ENCODE measurements at regions not wholly inside any gene's neighbourhood (a gene's known extent, or its start where the extent isn't known, plus 50 kb on each side); places are given as distances from the start of the nearest gene placed in this dataset.

DNA sequence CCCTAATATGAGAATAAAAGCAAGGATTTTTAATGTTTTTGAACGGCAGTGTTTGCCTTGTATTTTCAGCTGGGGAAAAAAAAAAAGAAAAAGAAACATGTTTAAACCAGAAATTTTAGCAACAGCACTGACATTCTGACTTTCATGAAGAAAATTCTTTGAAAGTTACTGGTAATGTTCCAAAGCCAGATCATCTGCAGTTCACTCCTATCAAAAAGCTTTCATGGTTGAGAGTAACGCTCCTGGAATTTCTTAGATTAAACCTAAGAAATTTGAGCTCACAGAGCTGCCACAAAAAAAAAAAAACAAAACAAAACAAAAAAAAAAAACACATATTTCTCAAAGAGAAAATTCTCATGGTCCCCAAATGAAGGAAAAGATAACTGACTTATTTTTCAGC lies 1106.7 kb downstream of the EFNB2 start:
- intact Hi-C loops (cut with DNase I, micrococcal nuclease): no loop called here
- H3K9me3 ChIP-seq: no peaks in the 10 kb centered on the region
- TF ChIP-seq, protein P1, sequence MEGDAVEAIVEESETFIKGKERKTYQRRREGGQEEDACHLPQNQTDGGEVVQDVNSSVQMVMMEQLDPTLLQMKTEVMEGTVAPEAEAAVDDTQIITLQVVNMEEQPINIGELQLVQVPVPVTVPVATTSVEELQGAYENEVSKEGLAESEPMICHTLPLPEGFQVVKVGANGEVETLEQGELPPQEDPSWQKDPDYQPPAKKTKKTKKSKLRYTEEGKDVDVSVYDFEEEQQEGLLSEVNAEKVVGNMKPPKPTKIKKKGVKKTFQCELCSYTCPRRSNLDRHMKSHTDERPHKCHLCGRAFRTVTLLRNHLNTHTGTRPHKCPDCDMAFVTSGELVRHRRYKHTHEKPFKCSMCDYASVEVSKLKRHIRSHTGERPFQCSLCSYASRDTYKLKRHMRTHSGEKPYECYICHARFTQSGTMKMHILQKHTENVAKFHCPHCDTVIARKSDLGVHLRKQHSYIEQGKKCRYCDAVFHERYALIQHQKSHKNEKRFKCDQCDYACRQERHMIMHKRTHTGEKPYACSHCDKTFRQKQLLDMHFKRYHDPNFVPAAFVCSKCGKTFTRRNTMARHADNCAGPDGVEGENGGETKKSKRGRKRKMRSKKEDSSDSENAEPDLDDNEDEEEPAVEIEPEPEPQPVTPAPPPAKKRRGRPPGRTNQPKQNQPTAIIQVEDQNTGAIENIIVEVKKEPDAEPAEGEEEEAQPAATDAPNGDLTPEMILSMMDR (IDR thresholded peaks at IDR 0.05): no peak
- ATAC-seq: no peak
- no peak overlapping the region for H3K4me3 ChIP-seq
- H3K36me3 ChIP-seq (ENCODE audit: low read depth): no peaks in the 10 kb centered on the region
- no peaks in the 10 kb centered on the region for H3K4me1 ChIP-seq (ENCODE audit: low read depth)
- DNase-seq: no peak

DNA sequence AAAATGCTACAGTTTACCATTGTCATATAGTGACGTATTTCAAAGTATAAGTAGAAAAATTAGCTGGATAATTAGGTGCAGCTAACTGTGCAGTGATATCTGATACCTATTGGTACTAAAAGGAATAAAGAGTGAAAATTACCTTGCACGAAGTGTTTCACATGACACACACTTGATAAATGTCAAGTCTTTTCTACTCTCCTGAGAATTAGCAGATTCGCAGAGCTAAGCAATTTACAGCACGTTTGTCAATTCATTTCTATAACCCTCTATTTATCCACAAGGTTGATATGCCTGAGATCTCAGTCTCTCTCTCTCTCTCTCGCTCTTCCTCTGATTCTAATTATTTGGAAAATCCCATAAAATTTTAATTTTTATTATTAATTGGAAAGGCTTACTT lies 1109.0 kb downstream of the EFNB2 start:
- DNase-seq: no peak
- no peaks in the 10 kb centered on the region for H3K36me3 ChIP-seq (ENCODE audit: low read depth)
- no peaks in the 10 kb centered on the region for H3K4me1 ChIP-seq (ENCODE audit: low read depth)
- TF ChIP-seq, protein P1 (IDR thresholded peaks at IDR 0.05): no peak
- no peaks in the 10 kb centered on the region for H3K9me3 ChIP-seq
- intact Hi-C loops (cut with DNase I, micrococcal nuclease): no loop called here
- no peak for ATAC-seq
- no peak overlapping the region for H3K4me3 ChIP-seq

DNA sequence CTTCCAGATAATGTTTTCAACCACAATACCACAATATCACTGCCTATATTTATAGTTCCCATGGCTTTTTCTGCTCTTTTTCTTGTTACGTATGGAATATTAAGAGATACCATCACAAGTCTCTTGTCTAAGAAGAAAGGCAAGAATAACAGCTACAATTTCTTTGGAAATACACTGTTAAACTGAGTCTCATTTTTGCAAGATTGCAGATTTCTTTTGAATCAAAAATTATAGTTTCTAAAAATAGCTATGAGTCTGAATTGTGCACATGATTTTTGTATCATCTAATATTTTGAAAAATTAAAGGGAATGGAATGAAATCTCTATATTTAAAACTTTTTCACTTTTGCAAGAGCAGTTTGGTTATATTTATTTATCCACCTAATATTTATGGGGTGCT lies 1120.8 kb downstream of the EFNB2 start:
- H3K9me3 ChIP-seq: no peaks in the 10 kb centered on the region
- no peak overlapping the region for H3K4me3 ChIP-seq
- intact Hi-C loops (cut with DNase I, micrococcal nuclease): no loop called here
- TF ChIP-seq, protein P1 (IDR thresholded peaks at IDR 0.05): no peak
- DNase-seq: no peak
- no peaks in the 10 kb centered on the region for H3K4me1 ChIP-seq (ENCODE audit: low read depth)
- H3K36me3 ChIP-seq (ENCODE audit: low read depth): no peaks in the 10 kb centered on the region
- no peak for ATAC-seq

DNA sequence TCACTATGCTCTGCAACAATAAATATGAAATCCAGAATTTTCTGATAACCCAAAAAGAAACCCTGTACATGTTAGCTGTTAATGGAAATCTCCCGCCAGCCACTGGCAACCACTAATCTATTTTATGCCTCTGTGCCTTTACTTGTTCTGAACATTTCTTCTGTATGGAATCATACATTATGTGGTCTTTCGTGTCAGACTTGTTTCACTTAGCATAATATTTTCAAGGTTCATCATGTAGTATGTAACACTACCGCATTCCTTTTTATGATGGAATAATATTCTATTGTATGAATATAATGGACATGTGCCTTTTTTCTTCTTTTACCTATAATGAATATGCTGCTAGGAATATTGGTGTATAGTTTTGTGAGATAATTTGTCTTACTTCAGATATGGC lies 1123.3 kb downstream of the EFNB2 start:
- intact Hi-C loops (cut with DNase I, micrococcal nuclease): no loop called here
- no peaks in the 10 kb centered on the region for H3K4me1 ChIP-seq (ENCODE audit: low read depth)
- H3K9me3 ChIP-seq: no peaks in the 10 kb centered on the region
- no peak for DNase-seq
- TF ChIP-seq, protein P1 (IDR thresholded peaks at IDR 0.05): no peak
- no peaks in the 10 kb centered on the region for H3K36me3 ChIP-seq (ENCODE audit: low read depth)
- no peak for ATAC-seq
- H3K4me3 ChIP-seq: no peak overlapping the region

DNA sequence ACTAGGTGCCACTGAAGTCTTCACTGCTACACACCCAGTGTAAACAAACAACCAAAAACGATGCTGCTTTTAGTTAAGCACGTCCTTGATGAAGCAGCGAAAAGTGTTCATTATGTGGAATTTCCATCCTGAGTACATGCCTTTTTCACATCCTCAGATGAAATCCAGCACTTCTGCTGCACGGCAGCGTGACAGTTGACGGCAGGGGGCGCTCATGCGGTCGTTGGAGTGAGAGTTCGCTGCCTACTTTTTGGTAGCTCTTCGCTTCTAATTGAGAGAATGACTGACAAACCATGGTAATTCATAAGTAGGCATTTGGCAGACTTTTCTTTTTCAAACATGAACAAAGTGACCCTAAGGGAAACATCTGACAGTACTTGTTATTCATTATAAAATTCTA lies 1124.9 kb downstream of the EFNB2 start:
- intact Hi-C loops (cut with DNase I, micrococcal nuclease): no loop called here

More for the DNA sequence above, 1124.9 kb downstream of the EFNB2 start:
- TF ChIP-seq, protein P1 (IDR thresholded peaks at IDR 0.05): peak; percentile 34
- ATAC-seq: peak; percentile 36
- Histone ChIP-seq H3K9me3 (no peaks in the 10 kb centered on the region), H3K4me3 (no peak overlapping the region), H3K4me1 (ENCODE audit: low read depth) (no peaks in the 10 kb centered on the region), H3K36me3 (ENCODE audit: low read depth) (no peaks in the 10 kb centered on the region)
- DNase-seq: peak in 2 of 3 donors; percentile 73 to 74
